GM12878 (cell line): ENCODE measurements at regions not wholly inside any gene's neighbourhood (a gene's known extent, or its start where the extent isn't known, plus 50 kb on each side); places are given as distances from the start of the nearest gene placed in this dataset.

Source experiments
- MEF2B ChIP-seq: fragments of 450-650 bp; IDR thresholded peaks from 2 replicates; pipeline ENCODE4 v1.6.1; 2018; ENCODE audit warnings: mild to moderate bottlenecking, moderate library complexity; ENCODE audit not compliant: partially characterized antibody, poor library complexity, severe bottlenecking
- POLR2AphosphoS5 ChIP-seq: IDR thresholded peaks from 2 replicates; pipeline ENCODE4 v1.6.1; 2011; ENCODE audit warnings: mild to moderate bottlenecking, low read length, inconsistent platforms
- SRF ChIP-seq, 2 experiments: IDR thresholded peaks; 2 replicates each; pipeline ENCODE4 v1.6.1; 2011; ENCODE audit warnings: low read depth in 2 of 2, low read length in 2 of 2, mild to moderate bottlenecking in 1 of 2, moderate library complexity in 1 of 2
- SUPT20H ChIP-seq: IDR thresholded peaks from 2 replicates; pipeline ENCODE4 v1.6.1; 2011; ENCODE audit warnings: low read depth, mild to moderate bottlenecking, low read length, moderate library complexity, borderline replicate concordance; ENCODE audit not compliant: control insufficient read depth
- TARDBP ChIP-seq: IDR thresholded peaks from 2 replicates; pipeline ENCODE4 v1.6.1; 2016; ENCODE audit warnings: borderline replicate concordance
- TCF12 ChIP-seq: IDR thresholded peaks from 2 replicates; pipeline ENCODE4 v1.6.1; 2011; ENCODE audit warnings: low read depth, mild to moderate bottlenecking, low read length
- TCF7 ChIP-seq: IDR thresholded peaks from 2 replicates; pipeline ENCODE4 v1.6.1; 2014; ENCODE audit warnings: antibody characterized with exemption, borderline replicate concordance
- ZNF274 ChIP-seq: IDR thresholded peaks from one replicate; pipeline ENCODE4 v1.8.0; 2011; ENCODE audit not compliant: insufficient read length, insufficient read depth
- ZSCAN29 ChIP-seq: fragments of 450-650 bp; IDR thresholded peaks from 2 replicates; pipeline ENCODE4 v1.6.1; 2017; ENCODE audit warnings: mild to moderate bottlenecking, moderate library complexity
- TF ChIP-seq, protein P1 (sequence below): IDR thresholded peaks from 2 replicates; pipeline ENCODE4 v1.6.1; 2012; ENCODE audit warnings: low read depth, low read length, improper control_type of control experiment
- TF ChIP-seq, protein P2 (sequence below): IDR thresholded peaks from 2 replicates; pipeline ENCODE4 v1.6.1; 2012; ENCODE audit warnings: improper control_type of control experiment, low read depth, low read length; ENCODE audit not compliant: insufficient replicate concordance

DNA sequence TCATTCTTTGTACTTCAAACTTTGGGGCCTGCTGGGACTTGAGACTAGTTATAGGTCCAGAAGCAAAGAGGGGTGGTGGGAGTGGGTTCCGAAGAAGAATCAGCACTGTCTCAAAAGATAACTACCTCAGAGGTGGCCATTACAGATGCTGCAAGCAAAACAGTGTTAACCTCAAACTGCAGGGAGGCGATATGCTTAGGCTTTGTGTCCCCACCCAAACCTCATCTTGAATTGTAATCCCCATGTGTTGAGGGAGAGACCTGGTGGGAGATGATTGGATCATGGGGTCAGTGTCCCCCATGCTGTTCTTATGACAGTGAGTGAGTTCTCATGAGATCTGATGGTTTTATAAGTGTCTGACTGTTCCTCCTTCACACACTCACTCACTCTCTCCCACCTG is 545.3 kb downstream of the XYLT1 start (continued):
- TF ChIP-seq, protein P1, sequence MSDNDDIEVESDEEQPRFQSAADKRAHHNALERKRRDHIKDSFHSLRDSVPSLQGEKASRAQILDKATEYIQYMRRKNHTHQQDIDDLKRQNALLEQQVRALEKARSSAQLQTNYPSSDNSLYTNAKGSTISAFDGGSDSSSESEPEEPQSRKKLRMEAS, result no peak
- TF ChIP-seq MEF2B, result no peak
- TF ChIP-seq ZSCAN29, result no peak
- TF ChIP-seq TARDBP, result no peak
- no peak for TF ChIP-seq TCF7
- TF ChIP-seq SRF (IDR thresholded peaks at IDR 0.05; ENCODE audit: low read depth in 2 of 2, low read length in 2 of 2), result no peak
- TF ChIP-seq POLR2AphosphoS5, result no peak
- TF ChIP-seq TCF12, result no peak
- no peak for TF ChIP-seq ZNF274
- TF ChIP-seq, protein P2, sequence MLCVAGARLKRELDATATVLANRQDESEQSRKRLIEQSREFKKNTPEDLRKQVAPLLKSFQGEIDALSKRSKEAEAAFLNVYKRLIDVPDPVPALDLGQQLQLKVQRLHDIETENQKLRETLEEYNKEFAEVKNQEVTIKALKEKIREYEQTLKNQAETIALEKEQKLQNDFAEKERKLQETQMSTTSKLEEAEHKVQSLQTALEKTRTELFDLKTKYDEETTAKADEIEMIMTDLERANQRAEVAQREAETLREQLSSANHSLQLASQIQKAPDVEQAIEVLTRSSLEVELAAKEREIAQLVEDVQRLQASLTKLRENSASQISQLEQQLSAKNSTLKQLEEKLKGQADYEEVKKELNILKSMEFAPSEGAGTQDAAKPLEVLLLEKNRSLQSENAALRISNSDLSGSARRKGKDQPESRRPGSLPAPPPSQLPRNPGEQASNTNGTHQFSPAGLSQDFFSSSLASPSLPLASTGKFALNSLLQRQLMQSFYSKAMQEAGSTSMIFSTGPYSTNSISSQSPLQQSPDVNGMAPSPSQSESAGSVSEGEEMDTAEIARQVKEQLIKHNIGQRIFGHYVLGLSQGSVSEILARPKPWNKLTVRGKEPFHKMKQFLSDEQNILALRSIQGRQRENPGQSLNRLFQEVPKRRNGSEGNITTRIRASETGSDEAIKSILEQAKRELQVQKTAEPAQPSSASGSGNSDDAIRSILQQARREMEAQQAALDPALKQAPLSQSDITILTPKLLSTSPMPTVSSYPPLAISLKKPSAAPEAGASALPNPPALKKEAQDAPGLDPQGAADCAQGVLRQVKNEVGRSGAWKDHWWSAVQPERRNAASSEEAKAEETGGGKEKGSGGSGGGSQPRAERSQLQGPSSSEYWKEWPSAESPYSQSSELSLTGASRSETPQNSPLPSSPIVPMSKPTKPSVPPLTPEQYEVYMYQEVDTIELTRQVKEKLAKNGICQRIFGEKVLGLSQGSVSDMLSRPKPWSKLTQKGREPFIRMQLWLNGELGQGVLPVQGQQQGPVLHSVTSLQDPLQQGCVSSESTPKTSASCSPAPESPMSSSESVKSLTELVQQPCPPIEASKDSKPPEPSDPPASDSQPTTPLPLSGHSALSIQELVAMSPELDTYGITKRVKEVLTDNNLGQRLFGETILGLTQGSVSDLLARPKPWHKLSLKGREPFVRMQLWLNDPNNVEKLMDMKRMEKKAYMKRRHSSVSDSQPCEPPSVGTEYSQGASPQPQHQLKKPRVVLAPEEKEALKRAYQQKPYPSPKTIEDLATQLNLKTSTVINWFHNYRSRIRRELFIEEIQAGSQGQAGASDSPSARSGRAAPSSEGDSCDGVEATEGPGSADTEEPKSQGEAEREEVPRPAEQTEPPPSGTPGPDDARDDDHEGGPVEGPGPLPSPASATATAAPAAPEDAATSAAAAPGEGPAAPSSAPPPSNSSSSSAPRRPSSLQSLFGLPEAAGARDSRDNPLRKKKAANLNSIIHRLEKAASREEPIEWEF, result no peak
- no peak for TF ChIP-seq SUPT20H
- TF ChIP-seq, all 136 proteins: peak for 0
